Hepatocyte (in vitro differentiated cells): ENCODE measurements at regions not wholly inside any gene's neighbourhood (a gene's known extent, or its start where the extent isn't known, plus 50 kb on each side); places are given as distances from the start of the nearest gene placed in this dataset.

Source experiments
- CTCF ChIP-seq: fragments of 200-600 bp; sonication (generic); IDR thresholded peaks from 2 replicates; pipeline ENCODE4 v1.5.1; 2016; ENCODE audit warnings: antibody characterized with exemption, mild to moderate bottlenecking; ENCODE audit not compliant: poor library complexity
- EZH2 ChIP-seq: fragments of 200-600 bp; sonication (generic); IDR thresholded peaks from 2 replicates; pipeline ENCODE4 v1.6.1; 2016; ENCODE audit warnings: antibody characterized with exemption, mild to moderate bottlenecking, borderline replicate concordance
- EZH2phosphoT487 ChIP-seq: fragments of 200-600 bp; sonication (generic); IDR thresholded peaks from one replicate; pipeline ENCODE4 v1.6.1; 2018; ENCODE audit warnings: antibody characterized with exemption, mild to moderate bottlenecking, low read depth, moderate library complexity; ENCODE audit not compliant: unreplicated experiment, severe bottlenecking

DNA sequence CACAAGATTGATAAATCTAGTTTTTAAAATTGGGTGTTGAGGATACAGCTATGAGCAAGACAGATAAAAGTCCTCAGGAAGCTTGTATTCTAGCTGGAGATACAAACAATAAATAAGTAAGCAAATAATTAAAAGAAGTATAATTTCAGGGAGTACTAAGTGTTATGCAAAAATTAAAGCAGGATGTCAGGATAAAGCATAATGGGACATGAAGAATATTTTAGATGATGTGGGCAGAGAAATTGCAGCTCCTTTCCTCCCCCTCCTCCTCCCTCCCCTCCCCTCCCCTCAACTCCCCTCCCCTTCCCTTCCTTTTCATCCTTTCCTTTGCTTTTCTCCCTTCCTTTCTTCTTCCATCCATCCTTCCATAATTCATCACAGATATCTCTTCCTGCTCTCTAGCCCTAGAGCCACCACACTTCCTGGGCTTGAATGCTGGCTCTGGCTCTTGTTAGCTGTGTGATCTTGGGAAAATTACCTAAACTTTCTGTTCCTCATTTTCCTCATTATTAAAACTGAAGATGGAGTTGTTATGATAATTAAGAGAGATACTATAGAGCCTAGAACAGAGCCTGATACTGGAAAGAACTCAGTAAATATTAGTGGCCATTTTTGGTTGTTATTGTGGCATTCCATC lies 323.9 kb downstream of the AACS start:
- TF ChIP-seq CTCF: no peak
- TF ChIP-seq EZH2: no peak
- no peak for TF ChIP-seq EZH2phosphoT487
